Stimulated activated naive B cell treated with anti-CD40 and anti-IgM and Interleukin-4, amounts not matched to agents 10 μg/mL and 1 μg/mL and 100 μg/mL, for 72 hours (primary cell): ENCODE measurements at regions not wholly inside any gene's neighbourhood (a gene's known extent, or its start where the extent isn't known, plus 50 kb on each side); places are given as distances from the start of the nearest gene placed in this dataset.
A peak's percentile ranks its signal among the peaks of the same experiment; 100 is the strongest.
"Not testable (repeated sequence)": the region's sequence is repeated elsewhere in the genome, so short reads cannot be mapped to it uniquely, and the experiment has no call there.

Experiments
- ATAC-seq, 2 donors: fragments of 150-1000 bp; cut with Tn5 transposase; replicated peaks; 2 replicates each; pipeline ENCODE4 v1.10.0; 2021; ENCODE audit warnings: moderate library complexity in 1 of 2
- DNase-seq: peaks from one replicate; pipeline ENCODE4 v3.0.0; 2021
- H3K27ac Mint-ChIP-seq: one replicate; pipeline ENCODE4 v1.8.0; 2022; ENCODE audit warnings: mild to moderate bottlenecking, mixed read lengths
- H3K27me3 Mint-ChIP-seq, 2 donors: one replicate each; pipeline ENCODE4 v1.8.0; 2022; ENCODE audit warnings: mixed read lengths in 2 of 2
- H3K36me3 Mint-ChIP-seq, 2 donors: one replicate each; pipeline ENCODE4 v1.8.0; 2022; ENCODE audit warnings: mixed read lengths in 2 of 2, mild to moderate bottlenecking in 1 of 2
- H3K4me1 Mint-ChIP-seq, 2 donors: one replicate each; pipeline ENCODE4 v1.8.0; 2022; ENCODE audit warnings: mixed read lengths in 2 of 2, mild to moderate bottlenecking in 1 of 2
- H3K4me3 Mint-ChIP-seq, 2 donors: one replicate each; pipeline ENCODE4 v1.8.0; 2022; ENCODE audit warnings: mild to moderate bottlenecking in 2 of 2, mixed read lengths in 2 of 2, moderate library complexity in 1 of 2
- H3K9me3 Mint-ChIP-seq, 2 donors: one replicate each; pipeline ENCODE4 v1.8.0; 2022; ENCODE audit warnings: mixed read lengths in 2 of 2, mild to moderate bottlenecking in 1 of 2

- Mint-ChIP-seq H3K27me3 (no peaks in the 10 kb centered on the region), H3K27ac (no peak overlapping the region)
These were observed 115.3 kb upstream of the CCND2 start for GRCh38 chr12:4158306-4158705.

GRCh38 chr12:4157122-4157521 is 116.4 kb upstream of the CCND2 start:
- H3K36me3 Mint-ChIP-seq: no peaks in the 10 kb centered on the region
- no peaks in the 10 kb centered on the region for H3K27me3 Mint-ChIP-seq
- no peak overlapping the region for H3K27ac Mint-ChIP-seq
- H3K9me3 Mint-ChIP-seq: peaks cover 4 to 5% of the 10 kb centered on the region in 2 donors
- no peak for DNase-seq
- H3K4me3 Mint-ChIP-seq: no peak overlapping the region
- peaks cover 40 to 62% of the 10 kb centered on the region in 2 donors for H3K4me1 Mint-ChIP-seq
- ATAC-seq: no peak

More at GRCh38 chr12:4158306-4158705, 115.3 kb upstream of the CCND2 start:
- no peaks in the 10 kb centered on the region for H3K36me3 Mint-ChIP-seq
- peaks cover 4 to 5% of the 10 kb centered on the region in 2 donors for H3K9me3 Mint-ChIP-seq
- peaks cover 30 to 51% of the 10 kb centered on the region in 2 donors for H3K4me1 Mint-ChIP-seq
- ATAC-seq (no peak), DNase-seq (no peak)
- no peak overlapping the region for H3K4me3 Mint-ChIP-seq

- peak overlapping the region; percentile 59 for H3K27ac Mint-ChIP-seq
- ATAC-seq (peak; percentile 20 to 21), DNase-seq (no peak)
- H3K4me3 Mint-ChIP-seq: no peak overlapping the region
- peaks cover 3 to 5% of the 10 kb centered on the region in 2 donors for H3K9me3 Mint-ChIP-seq
- H3K36me3 Mint-ChIP-seq: peaks cover 3% of the 10 kb centered on the region in 2 donors
- no peaks in the 10 kb centered on the region for H3K27me3 Mint-ChIP-seq
- peaks cover 47 to 70% of the 10 kb centered on the region in 2 donors for H3K4me1 Mint-ChIP-seq
These were observed 117.2 kb upstream of the CCND2 start for GRCh38 chr12:4156317-4156716.

GRCh38 chr12:4154672-4155225 is 118.8 kb upstream of the CCND2 start:
- peaks cover 3 to 4% of the 10 kb centered on the region in 2 donors for H3K36me3 Mint-ChIP-seq
- DNase-seq (no peak), ATAC-seq (no peak)
- no peaks in the 10 kb centered on the region for H3K27me3 Mint-ChIP-seq
- H3K4me1 Mint-ChIP-seq: peaks cover 58 to 86% of the 10 kb centered on the region in 2 donors
- no peak overlapping the region for H3K4me3 Mint-ChIP-seq
- no peak overlapping the region for H3K27ac Mint-ChIP-seq
- peaks cover 4 to 6% of the 10 kb centered on the region in 2 donors for H3K9me3 Mint-ChIP-seq

- no peaks in the 10 kb centered on the region for H3K27me3 Mint-ChIP-seq
- peaks cover 7% of the 10 kb centered on the region in 2 donors for H3K36me3 Mint-ChIP-seq
- peaks cover 63 to 88% of the 10 kb centered on the region in 2 donors for H3K4me1 Mint-ChIP-seq
- peak overlapping the region; percentile 96 for H3K27ac Mint-ChIP-seq
- ATAC-seq: peak; percentile 74
- DNase-seq: peak; percentile 79
- H3K9me3 Mint-ChIP-seq: peaks cover 4 to 6% of the 10 kb centered on the region in 2 donors
- H3K4me3 Mint-ChIP-seq: peak overlapping the region; percentile 7 to 64
These were observed 120.1 kb upstream of the CCND2 start for GRCh38 chr12:4153343-4153892.

- Mint-ChIP-seq H3K27me3 (no peaks in the 10 kb centered on the region), H3K9me3 (peaks cover 4 to 6% of the 10 kb centered on the region in 2 donors), H3K4me1 (peaks cover 72 to 93% of the 10 kb centered on the region in 2 donors), H3K36me3 (peaks cover 7% of the 10 kb centered on the region in 2 donors), H3K4me3 (peak overlapping the region; percentile 41 to 64), H3K27ac (peak overlapping the region; percentile 96)
- DNase-seq (no peak), ATAC-seq (peak in 1 of 2 donors; percentile 11)
These were observed 121.3 kb upstream of the CCND2 start for GRCh38 chr12:4152145-4152795.

- Mint-ChIP-seq H3K4me3 (peak overlapping the region; percentile 20 to 60), H3K27ac (peak overlapping the region; percentile 80), H3K4me1 (peaks cover 76 to 93% of the 10 kb centered on the region in 2 donors), H3K9me3 (peaks cover 4 to 6% of the 10 kb centered on the region in 2 donors), H3K36me3 (peaks cover 7% of the 10 kb centered on the region in 2 donors), H3K27me3 (no peaks in the 10 kb centered on the region)
- DNase-seq (no peak), ATAC-seq (no peak)
These were observed 122.0 kb upstream of the CCND2 start for GRCh38 chr12:4151362-4152121.

- Mint-ChIP-seq H3K4me3 (peak overlapping the region in 1 of 2 donors; percentile 21), H3K27ac (peak overlapping the region; percentile 62), H3K4me1 (peaks cover 77 to 93% of the 10 kb centered on the region in 2 donors)
- not testable (repeated sequence) for H3K27me3 Mint-ChIP-seq, ATAC-seq, H3K36me3 Mint-ChIP-seq, H3K9me3 Mint-ChIP-seq, DNase-seq
These were observed 123.2 kb upstream of the CCND2 start for GRCh38 chr12:4150355-4150754.

- DNase-seq (peak; percentile 93), ATAC-seq (peak; percentile 84 to 90)
- H3K27ac Mint-ChIP-seq: peak overlapping the region; percentile 92
- H3K9me3 Mint-ChIP-seq: peaks cover 2 to 4% of the 10 kb centered on the region in 2 donors
- H3K4me1 Mint-ChIP-seq: peaks cover 78 to 96% of the 10 kb centered on the region in 2 donors
- no peaks in the 10 kb centered on the region for H3K27me3 Mint-ChIP-seq
- H3K4me3 Mint-ChIP-seq: peak overlapping the region; percentile 49 to 59
- peaks cover 7% of the 10 kb centered on the region in 2 donors for H3K36me3 Mint-ChIP-seq
These were observed 125.0 kb upstream of the CCND2 start for GRCh38 chr12:4148418-4149056.

- peaks cover 7% of the 10 kb centered on the region in 2 donors for H3K36me3 Mint-ChIP-seq
- no peak for ATAC-seq
- H3K27me3 Mint-ChIP-seq: no peaks in the 10 kb centered on the region
- peak overlapping the region; percentile 89 for H3K27ac Mint-ChIP-seq
- H3K4me3 Mint-ChIP-seq: no peak overlapping the region
- H3K4me1 Mint-ChIP-seq: peaks cover 73 to 95% of the 10 kb centered on the region in 2 donors
- peaks cover 2 to 4% of the 10 kb centered on the region in 2 donors for H3K9me3 Mint-ChIP-seq
- no peak for DNase-seq
These were observed 126.5 kb upstream of the CCND2 start for GRCh38 chr12:4147031-4147481.

GRCh38 chr12:4145990-4146859 is 127.3 kb upstream of the CCND2 start:
- peak overlapping the region; percentile 89 for H3K27ac Mint-ChIP-seq
- peak; percentile 71 for DNase-seq
- peak overlapping the region; percentile 39 to 46 for H3K4me3 Mint-ChIP-seq
- peaks cover 66 to 95% of the 10 kb centered on the region in 2 donors for H3K4me1 Mint-ChIP-seq
- H3K27me3 Mint-ChIP-seq: no peaks in the 10 kb centered on the region
- ATAC-seq: peak; percentile 43 to 58
- peaks cover 3% of the 10 kb centered on the region in 2 donors for H3K36me3 Mint-ChIP-seq
- peaks cover 0 to under 1% of the 10 kb centered on the region in 2 donors for H3K9me3 Mint-ChIP-seq

- no peak for ATAC-seq
- no peak overlapping the region for H3K4me3 Mint-ChIP-seq
- H3K27me3 Mint-ChIP-seq: no peaks in the 10 kb centered on the region
- H3K36me3 Mint-ChIP-seq: peaks cover 3% of the 10 kb centered on the region in 2 donors
- no peak for DNase-seq
- peaks cover 59 to 89% of the 10 kb centered on the region in 2 donors for H3K4me1 Mint-ChIP-seq
- H3K9me3 Mint-ChIP-seq: no peaks in the 10 kb centered on the region
- H3K27ac Mint-ChIP-seq: peak overlapping the region; percentile 89
These were observed 128.9 kb upstream of the CCND2 start for GRCh38 chr12:4144676-4145075.

GRCh38 chr12:4143896-4144295 is 129.7 kb upstream of the CCND2 start:
- DNase-seq: no peak
- Mint-ChIP-seq H3K36me3 (peaks cover under 1% of the 10 kb centered on the region in 2 donors), H3K4me3 (no peak overlapping the region), H3K9me3 (no peaks in the 10 kb centered on the region), H3K27me3 (no peaks in the 10 kb centered on the region), H3K27ac (peak overlapping the region; percentile 57), H3K4me1 (peaks cover 61 to 94% of the 10 kb centered on the region in 2 donors)
- ATAC-seq: no peak
